Mucosa of stomach (tissue), 1 donor: ENCODE measurements at regions not wholly inside any gene's neighbourhood (a gene's known extent, or its start where the extent isn't known, plus 50 kb on each side); places are given as distances from the start of the nearest gene placed in this dataset.
"Not testable (repeated sequence)": the region's sequence is repeated elsewhere in the genome, so short reads cannot be mapped to it uniquely, and the experiment has no call there.

Experiments used
- H3K27me3 ChIP-seq: one replicate; pipeline ENCODE4 v1.7.0; 2013; ENCODE audit warnings: mild to moderate bottlenecking, low read length; ENCODE audit not compliant: control insufficient read depth, insufficient read depth
- H3K36me3 ChIP-seq: one replicate; pipeline ENCODE4 v1.7.0; 2013; ENCODE audit warnings: low read length; ENCODE audit not compliant: control insufficient read depth, insufficient read depth
- H3K4me1 ChIP-seq: one replicate; pipeline ENCODE4 v1.7.0; 2013; ENCODE audit warnings: mild to moderate bottlenecking, low read length; ENCODE audit not compliant: control insufficient read depth, insufficient read depth
- H3K4me3 ChIP-seq: one replicate; pipeline ENCODE4 v1.7.0; 2013; ENCODE audit warnings: low read length
- H3K9ac ChIP-seq: one replicate; pipeline ENCODE4 v1.7.0; 2013; ENCODE audit warnings: mild to moderate bottlenecking, low read length, moderate library complexity
- H3K9me3 ChIP-seq: one replicate; pipeline ENCODE4 v1.7.0; 2013; ENCODE audit warnings: mild to moderate bottlenecking, low read length, moderate library complexity; ENCODE audit not compliant: control insufficient read depth
- donor health status: Pancreatic carcinoma.

- Histone ChIP-seq H3K36me3 (no peaks in the 10 kb centered on the region), H3K4me1 (no peaks in the 10 kb centered on the region), H3K4me3 (no peak overlapping the region)
Measured at GRCh38 chr4:12943069-12943468, 541.1 kb downstream of the RAB28 start.

GRCh38 chr4:12933760-12934221 lies 550.3 kb downstream of the RAB28 start:
- H3K4me1 ChIP-seq, result no peaks in the 10 kb centered on the region
- no peaks in the 10 kb centered on the region for H3K9me3 ChIP-seq
- no peak overlapping the region for H3K4me3 ChIP-seq
- no peak overlapping the region for H3K9ac ChIP-seq
- no peaks in the 10 kb centered on the region for H3K36me3 ChIP-seq
- no peaks in the 10 kb centered on the region for H3K27me3 ChIP-seq

More at GRCh38 chr4:12943069-12943468, 541.1 kb downstream of the RAB28 start:
- H3K9me3 ChIP-seq, result no peaks in the 10 kb centered on the region
- H3K27me3 ChIP-seq, result no peaks in the 10 kb centered on the region
- H3K9ac ChIP-seq, result no peak overlapping the region

GRCh38 chr4:12932203-12932788 lies 551.8 kb downstream of the RAB28 start:
- H3K9me3 ChIP-seq, result no peaks in the 10 kb centered on the region
- H3K36me3 ChIP-seq, result no peaks in the 10 kb centered on the region
- H3K9ac ChIP-seq, result no peak overlapping the region
- H3K4me3 ChIP-seq, result no peak overlapping the region
- H3K4me1 ChIP-seq, result no peaks in the 10 kb centered on the region
- no peaks in the 10 kb centered on the region for H3K27me3 ChIP-seq

GRCh38 chr4:12929784-12930183 lies 554.4 kb downstream of the RAB28 start:
- Histone ChIP-seq H3K36me3 (no peaks in the 10 kb centered on the region), H3K9me3 (no peaks in the 10 kb centered on the region), H3K9ac (no peak overlapping the region), H3K4me1 (no peaks in the 10 kb centered on the region), H3K27me3 (no peaks in the 10 kb centered on the region), H3K4me3 (no peak overlapping the region)

- H3K36me3 ChIP-seq, result no peaks in the 10 kb centered on the region
- H3K9ac ChIP-seq, result no peak overlapping the region
- no peaks in the 10 kb centered on the region for H3K27me3 ChIP-seq
- no peaks in the 10 kb centered on the region for H3K9me3 ChIP-seq
- no peak overlapping the region for H3K4me3 ChIP-seq
- no peaks in the 10 kb centered on the region for H3K4me1 ChIP-seq
Measured at GRCh38 chr4:12928751-12929150, 555.4 kb downstream of the RAB28 start.

GRCh38 chr4:12926189-12927066 lies 557.7 kb downstream of the RAB28 start:
- Histone ChIP-seq H3K36me3 (no peaks in the 10 kb centered on the region), H3K9me3 (no peaks in the 10 kb centered on the region), H3K4me1 (no peaks in the 10 kb centered on the region), H3K4me3 (no peak overlapping the region), H3K9ac (no peak overlapping the region), H3K27me3 (no peaks in the 10 kb centered on the region)

GRCh38 chr4:12924728-12925320 lies 559.3 kb downstream of the RAB28 start:
- Histone ChIP-seq H3K4me3 (no peak overlapping the region), H3K27me3 (no peaks in the 10 kb centered on the region), H3K9ac (no peak overlapping the region), H3K36me3 (no peaks in the 10 kb centered on the region), H3K9me3 (no peaks in the 10 kb centered on the region), H3K4me1 (no peaks in the 10 kb centered on the region)

GRCh38 chr4:12924253-12924652 lies 559.9 kb downstream of the RAB28 start:
- Histone ChIP-seq H3K27me3 (no peaks in the 10 kb centered on the region), H3K9me3 (no peaks in the 10 kb centered on the region), H3K4me3 (no peak overlapping the region), H3K36me3 (no peaks in the 10 kb centered on the region), H3K9ac (no peak overlapping the region), H3K4me1 (no peaks in the 10 kb centered on the region)

- no peaks in the 10 kb centered on the region for H3K4me1 ChIP-seq
- H3K9me3 ChIP-seq, result no peaks in the 10 kb centered on the region
- no peak overlapping the region for H3K9ac ChIP-seq
- H3K27me3 ChIP-seq, result no peaks in the 10 kb centered on the region
- no peak overlapping the region for H3K4me3 ChIP-seq
- H3K36me3 ChIP-seq, result no peaks in the 10 kb centered on the region
Measured at GRCh38 chr4:12912896-12913418, 571.2 kb downstream of the RAB28 start.

- Histone ChIP-seq H3K4me3 (no peak overlapping the region), H3K27me3 (no peaks in the 10 kb centered on the region), H3K9me3 (no peaks in the 10 kb centered on the region), H3K9ac (no peak overlapping the region), H3K4me1 (no peaks in the 10 kb centered on the region), H3K36me3 (no peaks in the 10 kb centered on the region)
Measured at GRCh38 chr4:12911750-12912358, 572.3 kb downstream of the RAB28 start.

GRCh38 chr4:12903640-12904039 lies 580.5 kb downstream of the RAB28 start:
- H3K9me3 ChIP-seq, result not testable (repeated sequence)

GRCh38 chr4:12902735-12903134 lies 581.4 kb downstream of the RAB28 start:
- Histone ChIP-seq H3K9ac (no peak overlapping the region), H3K4me1 (no peaks in the 10 kb centered on the region), H3K36me3 (no peaks in the 10 kb centered on the region), H3K4me3 (no peak overlapping the region), H3K27me3 (no peaks in the 10 kb centered on the region), H3K9me3 (no peaks in the 10 kb centered on the region)

More at GRCh38 chr4:12903640-12904039, 580.5 kb downstream of the RAB28 start:
- not testable (repeated sequence) for H3K9ac ChIP-seq, H3K27me3 ChIP-seq, H3K36me3 ChIP-seq, H3K4me1 ChIP-seq, H3K4me3 ChIP-seq
